ENCODE measurements at regions not wholly inside any gene's neighbourhood (a gene's known extent, or its start where the extent isn't known, plus 50 kb on each side); places are given as distances from the start of the nearest gene placed in this dataset.

- H4K8ac ChIP-seq (ENCODE audit: low read depth in 2 of 2, low read length in 2 of 2): no peak overlapping the region
- H2AFZ ChIP-seq (replicated peaks; ENCODE audit: low read length, poor library complexity): no peak overlapping the region
- ChIA-PET CTCF (no interaction called here), POLR2A (ENCODE audit: unreplicated experiment) (no interaction called here)
- H2BK20ac ChIP-seq (ENCODE audit: low read depth, low read length): no peak overlapping the region
- no peak for ATAC-seq (ENCODE audit: low read depth)
- H3K9me1 ChIP-seq (ENCODE audit: insufficient read depth, low read length): no peaks in the 10 kb centered on the region
- dilution Hi-C loops (cut with HindIII; ENCODE audit: low sequenced_read_pairs, unreplicated experiment) (no loop called here), in situ Hi-C loops (cut with MboI; ENCODE audit: low sequenced_read_pairs) (no loop called here), intact Hi-C loops (cut with micrococcal nuclease) (no loop called here)
- H4K20me1 ChIP-seq (ENCODE audit: insufficient read depth, low read length): no peaks in the 10 kb centered on the region
- H3K4me3 ChIP-seq (ENCODE audit: insufficient read depth, low read depth, low read length): no peak overlapping the region
- no peak overlapping the region for H3K14ac ChIP-seq (replicated peaks; ENCODE audit: low read depth, low read length)
- peaks cover 48% of the 10 kb centered on the region for H3K9me3 ChIP-seq (ENCODE audit: control insufficient read depth, insufficient read depth, low read length)
- H2BK5ac ChIP-seq (ENCODE audit: low read depth, low read length, poor library complexity, severe bottlenecking): no peak overlapping the region
- no peak overlapping the region for H3K27ac ChIP-seq (ENCODE audit: insufficient read depth, low read length)
- no peak overlapping the region for H4K5ac ChIP-seq (ENCODE audit: low read depth, low read length)
- no peak overlapping the region for H2AK5ac ChIP-seq (ENCODE audit: low read depth, low read length)
- TF ChIP-seq RCOR1 (IDR thresholded peaks at IDR 0.05; ENCODE audit: insufficient replicate concordance, low read length): no peak
- no peak for TF ChIP-seq RFX5 (IDR thresholded peaks at IDR 0.05; ENCODE audit: low read depth, low read length)
- H3K27me3 ChIP-seq (ENCODE audit: control insufficient read depth, insufficient read depth, low read length): no peaks in the 10 kb centered on the region
- H3K4me2 ChIP-seq (ENCODE audit: low read depth, low read length): no peak overlapping the region
- no peak overlapping the region for H3K4ac ChIP-seq (ENCODE audit: low read depth, low read length)
- H2BK120ac ChIP-seq (ENCODE audit: low read depth, low read length): no peak overlapping the region
- no peak overlapping the region for H3K23ac ChIP-seq (ENCODE audit: low read depth, low read length)
- H3K4me1 ChIP-seq (ENCODE audit: control insufficient read depth, insufficient read depth, low read length): no peaks in the 10 kb centered on the region
- no peak overlapping the region for H3K56ac ChIP-seq (ENCODE audit: extremely low read depth, insufficient read depth, low read length)
- no peaks in the 10 kb centered on the region for H3K36me3 ChIP-seq (ENCODE audit: control insufficient read depth, insufficient read depth, low read length)
- H3K79me1 ChIP-seq (ENCODE audit: low read depth in 1 of 2, low read length in 2 of 2): no peaks in the 10 kb centered on the region
- no peak overlapping the region for H3K9ac ChIP-seq (ENCODE audit: low read depth, low read length)
- BruUV-seq (replicated peaks): no TSS peak
- H4K91ac ChIP-seq (ENCODE audit: insufficient read depth, low read depth, low read length): no peak overlapping the region
- WGBS, 2 experiments (ENCODE audit: extremely low coverage in 2 of 2, insufficient read length in 1 of 2): 34% methylated on average over 6 of the region's 11 CpGs; no CpG with 5 or more reads in 1 of the 2 experiments
- no peak for DNase-seq
- no peak overlapping the region for H3K18ac ChIP-seq (ENCODE audit: low read depth, low read length)
- H2BK15ac ChIP-seq (ENCODE audit: low read depth, low read length): no peak overlapping the region
- H2AK9ac ChIP-seq (replicated peaks; ENCODE audit: low read depth, low read length, poor library complexity): no peak overlapping the region
Observed at GRCh38 chr10:130360826-130361311, 224.7 kb downstream of the GLRX3 start.
